ENCODE measurements at regions not wholly inside any gene's neighbourhood (a gene's known extent, or its start where the extent isn't known, plus 50 kb on each side); places are given as distances from the start of the nearest gene placed in this dataset.

- no peak for TF ChIP-seq CTCF (conservative IDR thresholded peaks at IDR 0.05)
- no peak for TF ChIP-seq ZFX (IDR thresholded peaks at IDR 0.05)
These were observed 152.2 kb upstream of the TRPM3 start for GRCh38 chr9:71273613-71274012.
